Heart left ventricle (tissue), 13 donors: ENCODE measurements at regions not wholly inside any gene's neighbourhood (a gene's known extent, or its start where the extent isn't known, plus 50 kb on each side); places are given as distances from the start of the nearest gene placed in this dataset.

ENCODE experiments used
- POLR2A ChIP-seq, 2 donors: fragments of 450-650 bp; IDR thresholded peaks; one replicate each; pipeline ENCODE4 v1.6.1; 2017; ENCODE audit warnings: antibody characterized with exemption in 2 of 2, mild to moderate bottlenecking in 2 of 2, moderate library complexity in 2 of 2
- TF ChIP-seq, protein P1 (sequence below), 12 donors: fragments of 200-600 bp; sonication (generic) in 4 of 12; IDR thresholded peaks; one replicate each; pipeline versions ENCODE4 v1.5.0 to v1.8.0; 2018 to 2022; ENCODE audit warnings: antibody characterized with exemption in 12 of 12, mild to moderate bottlenecking in 5 of 12
- donor health status: ischemic (EF 13 %, LVEDD 7.1; RV severe dilation, severe dysfunction).
- donor health status: DM: no; HTN: yes; CAD: no.
- donor health status: DM: no; HTN: no; CAD: no.
- donor health status: ischemic (EF 25% LVEDD 6.9; RV normal size, moderate dysfunction).
- donor health status: ischemic (EF 25% LVEDD 5.7; RV mildly dilated, moderate dysfunction).
- donor health status: ischemic (EF 35%, LVEDD 5.7; RV mildly dilated, moderate dysfunction).
- donor health status: nonischemic (EF 11% LVEDD 7.7; RV severe dilation, severe dysfunction).
- donor health status: DM: yes; HTN: yes; CAD: no.
- donor health status: PGD.
- donor health status: ischemic (EF 29% LVEDD 5.4; RV normal size, mild dysfunction).
- donor health status: nonischemic (EF 23%, LVEDD 6.1; RV moderate dilation, normal function).

DNA sequence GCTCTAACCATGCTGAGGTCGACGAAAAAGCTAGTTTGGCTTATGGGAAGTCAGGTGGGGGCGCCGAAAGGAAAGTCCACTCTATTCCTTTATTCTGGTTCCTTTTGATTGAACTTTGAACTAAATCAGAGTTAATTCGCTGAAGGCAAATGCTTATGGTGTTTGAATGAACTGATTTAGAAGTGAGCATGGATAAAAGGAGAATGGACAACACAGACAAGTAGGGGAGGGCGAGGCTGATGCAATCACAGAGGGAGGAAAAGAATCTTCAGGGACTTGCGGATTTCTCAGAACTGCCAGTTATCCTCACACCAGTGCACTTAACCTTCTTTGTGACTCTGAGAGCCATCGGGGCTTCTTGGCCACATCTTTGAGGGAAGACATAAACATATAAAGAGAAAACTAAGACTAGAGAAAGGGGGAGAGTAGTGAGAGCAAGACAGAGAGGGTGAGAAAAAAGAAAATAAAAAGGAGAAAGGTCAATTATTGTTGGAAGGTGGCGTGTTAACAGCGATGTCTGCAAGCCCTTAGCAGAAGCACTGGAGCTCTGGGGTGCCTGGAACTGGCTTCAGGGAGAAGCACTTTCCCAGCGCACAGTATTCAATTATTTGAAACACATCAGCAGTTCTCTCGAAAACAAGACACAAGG is 59.2 kb downstream of the PABIR2 start:
- TF ChIP-seq, protein P1, sequence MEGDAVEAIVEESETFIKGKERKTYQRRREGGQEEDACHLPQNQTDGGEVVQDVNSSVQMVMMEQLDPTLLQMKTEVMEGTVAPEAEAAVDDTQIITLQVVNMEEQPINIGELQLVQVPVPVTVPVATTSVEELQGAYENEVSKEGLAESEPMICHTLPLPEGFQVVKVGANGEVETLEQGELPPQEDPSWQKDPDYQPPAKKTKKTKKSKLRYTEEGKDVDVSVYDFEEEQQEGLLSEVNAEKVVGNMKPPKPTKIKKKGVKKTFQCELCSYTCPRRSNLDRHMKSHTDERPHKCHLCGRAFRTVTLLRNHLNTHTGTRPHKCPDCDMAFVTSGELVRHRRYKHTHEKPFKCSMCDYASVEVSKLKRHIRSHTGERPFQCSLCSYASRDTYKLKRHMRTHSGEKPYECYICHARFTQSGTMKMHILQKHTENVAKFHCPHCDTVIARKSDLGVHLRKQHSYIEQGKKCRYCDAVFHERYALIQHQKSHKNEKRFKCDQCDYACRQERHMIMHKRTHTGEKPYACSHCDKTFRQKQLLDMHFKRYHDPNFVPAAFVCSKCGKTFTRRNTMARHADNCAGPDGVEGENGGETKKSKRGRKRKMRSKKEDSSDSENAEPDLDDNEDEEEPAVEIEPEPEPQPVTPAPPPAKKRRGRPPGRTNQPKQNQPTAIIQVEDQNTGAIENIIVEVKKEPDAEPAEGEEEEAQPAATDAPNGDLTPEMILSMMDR (IDR thresholded peaks at IDR 0.05): no peak
- TF ChIP-seq POLR2A (IDR thresholded peaks at IDR 0.05): no peak
